SK-N-SH (cell line): ENCODE measurements at regions not wholly inside any gene's neighbourhood (a gene's known extent, or its start where the extent isn't known, plus 50 kb on each side); places are given as distances from the start of the nearest gene placed in this dataset.

Experiments
- CTCF ChIP-seq: fragments of 200-600 bp; sonication (generic); IDR thresholded peaks from 2 replicates; pipeline ENCODE4 v1.6.1; 2017; ENCODE audit warnings: antibody characterized with exemption, mild to moderate bottlenecking, moderate library complexity
- EP300 ChIP-seq, 2 experiments: IDR thresholded peaks; 2 replicates each; pipeline versions ENCODE4 v1.4.0 to v1.6.1; 2012; ENCODE audit warnings: borderline replicate concordance in 1 of 2, low read depth in 1 of 2, low read length in 1 of 2
- NRF1 ChIP-seq: IDR thresholded peaks from 2 replicates; pipeline ENCODE4 v1.6.1; 2012; ENCODE audit warnings: low read depth, mild to moderate bottlenecking, low read length
- POLR2AphosphoS5 ChIP-seq: IDR thresholded peaks from 2 replicates; pipeline ENCODE4 v1.6.1; 2012; ENCODE audit warnings: low read depth, low read length
- REST ChIP-seq: IDR thresholded peaks from 2 replicates; pipeline ENCODE4 v1.6.1; 2012; ENCODE audit warnings: mild to moderate bottlenecking, low read depth, low read length, moderate library complexity
- TEAD4 ChIP-seq: IDR thresholded peaks from 2 replicates; pipeline ENCODE4 v1.4.0; 2012; ENCODE audit warnings: mild to moderate bottlenecking, borderline replicate concordance; ENCODE audit not compliant: insufficient read depth
- TF ChIP-seq, protein P1 (sequence below): fragments of 150-350 bp; IDR thresholded peaks from 2 replicates; pipeline ENCODE4 v1.6.1; 2017; ENCODE audit warnings: antibody characterized with exemption, low read length, low read depth, borderline replicate concordance
- TF ChIP-seq, protein P2 (sequence below): IDR thresholded peaks from 2 replicates; pipeline ENCODE4 v1.4.0; 2012; ENCODE audit warnings: low read depth, borderline replicate concordance

- TF ChIP-seq NRF1 (no peak), EP300 (IDR thresholded peaks at IDR 0.05; ENCODE audit: borderline replicate concordance in 1 of 2, low read depth in 1 of 2, low read length in 1 of 2) (no peak), CTCF (no peak), TEAD4 (no peak), POLR2AphosphoS5 (no peak), REST (no peak)
- TF ChIP-seq, protein P1, sequence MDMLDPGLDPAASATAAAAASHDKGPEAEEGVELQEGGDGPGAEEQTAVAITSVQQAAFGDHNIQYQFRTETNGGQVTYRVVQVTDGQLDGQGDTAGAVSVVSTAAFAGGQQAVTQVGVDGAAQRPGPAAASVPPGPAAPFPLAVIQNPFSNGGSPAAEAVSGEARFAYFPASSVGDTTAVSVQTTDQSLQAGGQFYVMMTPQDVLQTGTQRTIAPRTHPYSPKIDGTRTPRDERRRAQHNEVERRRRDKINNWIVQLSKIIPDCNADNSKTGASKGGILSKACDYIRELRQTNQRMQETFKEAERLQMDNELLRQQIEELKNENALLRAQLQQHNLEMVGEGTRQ: no peak
- TF ChIP-seq, protein P2, sequence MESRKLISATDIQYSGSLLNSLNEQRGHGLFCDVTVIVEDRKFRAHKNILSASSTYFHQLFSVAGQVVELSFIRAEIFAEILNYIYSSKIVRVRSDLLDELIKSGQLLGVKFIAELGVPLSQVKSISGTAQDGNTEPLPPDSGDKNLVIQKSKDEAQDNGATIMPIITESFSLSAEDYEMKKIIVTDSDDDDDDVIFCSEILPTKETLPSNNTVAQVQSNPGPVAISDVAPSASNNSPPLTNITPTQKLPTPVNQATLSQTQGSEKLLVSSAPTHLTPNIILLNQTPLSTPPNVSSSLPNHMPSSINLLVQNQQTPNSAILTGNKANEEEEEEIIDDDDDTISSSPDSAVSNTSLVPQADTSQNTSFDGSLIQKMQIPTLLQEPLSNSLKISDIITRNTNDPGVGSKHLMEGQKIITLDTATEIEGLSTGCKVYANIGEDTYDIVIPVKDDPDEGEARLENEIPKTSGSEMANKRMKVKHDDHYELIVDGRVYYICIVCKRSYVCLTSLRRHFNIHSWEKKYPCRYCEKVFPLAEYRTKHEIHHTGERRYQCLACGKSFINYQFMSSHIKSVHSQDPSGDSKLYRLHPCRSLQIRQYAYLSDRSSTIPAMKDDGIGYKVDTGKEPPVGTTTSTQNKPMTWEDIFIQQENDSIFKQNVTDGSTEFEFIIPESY: no peak
These were observed 1781.9 kb upstream of the MIR17HG start for GRCh38 chr13:89565476-89566100.
